Germinal center (tissue), 1 donor: ENCODE measurements at regions not wholly inside any gene's neighbourhood (a gene's known extent, or its start where the extent isn't known, plus 50 kb on each side); places are given as distances from the start of the nearest gene placed in this dataset.
A peak's percentile ranks its signal among the peaks of the same experiment; 100 is the strongest.

ENCODE experiments used
- DNase-seq: peaks from one replicate; pipeline ENCODE4 v3.0.0; 2012; ENCODE audit warnings: mixed read lengths, low spot score

DNA sequence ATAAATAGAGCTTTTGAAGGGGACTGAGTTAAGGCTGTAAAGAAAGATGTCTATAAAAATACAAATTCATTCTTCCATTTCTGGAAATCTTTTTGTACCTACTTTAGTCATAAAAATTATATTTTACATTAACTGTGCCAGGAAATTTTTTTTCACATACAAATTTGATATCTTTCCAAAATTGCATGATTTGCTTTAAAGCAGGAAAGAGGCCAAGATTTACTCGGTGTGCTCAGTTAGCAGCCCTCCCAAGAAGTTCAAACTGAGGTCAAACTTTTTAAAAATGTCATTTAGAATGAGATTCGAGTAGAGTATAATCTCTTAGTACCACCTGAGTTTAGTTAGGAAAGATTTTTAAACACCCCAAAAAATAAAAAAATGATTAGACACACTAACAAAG is 173.2 kb upstream of the GRIP1 start:
- no peak for DNase-seq

DNA sequence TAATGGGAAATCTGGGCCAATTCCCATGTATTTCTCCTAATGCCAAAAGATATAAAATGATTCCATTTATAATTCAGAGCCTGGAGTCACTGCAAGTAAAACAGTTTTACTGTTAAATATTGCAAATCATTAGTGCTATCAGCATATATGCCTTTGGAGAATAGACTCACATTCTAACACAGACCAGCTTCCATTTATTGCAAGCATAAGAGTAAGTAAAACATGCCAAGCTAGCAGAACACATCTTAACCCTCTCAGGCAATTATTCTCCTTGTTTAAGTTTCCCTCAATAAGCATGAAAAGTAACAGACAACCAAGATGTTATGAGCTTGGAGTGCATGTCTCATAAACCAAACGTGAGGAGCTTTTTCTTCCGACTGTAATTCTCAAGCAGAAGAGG is 173.9 kb upstream of the GRIP1 start:
- DNase-seq, result no peak

DNA sequence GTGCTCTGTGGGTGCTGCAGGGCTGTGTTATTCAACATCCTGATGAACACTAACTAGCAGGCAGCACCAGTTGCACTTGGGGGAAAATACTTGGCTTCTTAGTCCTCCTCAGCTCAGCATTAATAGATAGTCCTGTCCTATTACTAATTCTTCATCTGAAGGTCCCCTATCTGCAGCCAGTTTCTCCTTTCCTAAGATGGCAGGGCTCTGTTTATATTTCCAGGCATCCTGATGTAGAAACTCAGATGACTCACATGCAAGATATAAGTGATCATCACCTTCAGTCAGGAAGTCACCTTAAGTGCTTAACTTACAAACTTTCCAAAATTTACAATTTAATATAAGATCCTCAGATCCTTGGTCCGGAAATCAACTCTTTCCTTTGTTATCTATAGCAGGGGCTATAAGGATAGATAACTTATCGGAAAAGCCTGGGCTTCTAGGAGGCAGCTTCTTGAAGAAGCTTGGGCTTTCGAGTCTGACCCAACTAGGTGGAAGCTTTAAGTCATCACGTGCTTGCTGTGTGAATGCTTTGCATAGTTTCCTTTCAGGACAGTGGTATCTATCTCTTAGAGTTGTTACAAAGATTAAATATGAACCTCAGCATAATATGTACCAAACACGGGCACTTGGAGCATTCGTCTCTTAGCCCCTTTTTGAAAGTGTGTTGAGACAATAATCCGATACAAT is 181.0 kb upstream of the GRIP1 start:
- DNase-seq, result no peak

- DNase-seq, result peak; percentile 27
Observed at GRCh38 chr12:66860752-66861750, 182.2 kb upstream of the GRIP1 start.

DNA sequence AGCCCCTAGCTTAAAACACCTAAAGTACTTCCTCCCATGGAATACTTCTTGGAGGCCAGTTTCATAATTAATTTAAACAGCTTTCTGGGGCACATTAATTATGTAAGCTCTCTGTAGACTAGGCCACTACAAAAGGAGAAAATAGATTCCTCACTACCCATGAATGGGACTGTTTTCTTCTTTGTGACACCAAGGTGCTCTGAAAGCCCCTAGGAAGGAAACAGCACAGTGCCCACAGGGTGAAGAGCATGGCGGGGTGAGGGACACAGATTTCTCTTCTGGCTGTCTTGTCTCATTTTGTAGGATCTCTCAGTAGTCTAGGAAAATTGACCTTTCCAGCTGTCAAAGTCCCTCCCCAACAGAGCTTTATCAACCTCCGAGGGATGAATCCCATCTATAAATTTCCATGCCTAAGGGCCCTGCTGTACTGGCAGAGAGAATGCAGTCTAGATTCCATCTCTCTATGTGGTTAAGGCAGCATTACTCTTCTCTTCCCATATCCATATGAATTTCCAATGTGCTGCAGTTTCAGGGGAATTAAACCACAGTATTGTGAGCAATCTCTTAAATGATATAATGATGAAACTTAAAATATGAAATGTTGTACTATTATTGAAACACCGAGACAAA is 183.6 kb upstream of the GRIP1 start:
- no peak for DNase-seq

GRCh38 chr12:66863276-66863675 is 184.4 kb upstream of the GRIP1 start:
- no peak for DNase-seq

GRCh38 chr12:66877925-66878324 is 199.0 kb upstream of the GRIP1 start:
- no peak for DNase-seq

DNA sequence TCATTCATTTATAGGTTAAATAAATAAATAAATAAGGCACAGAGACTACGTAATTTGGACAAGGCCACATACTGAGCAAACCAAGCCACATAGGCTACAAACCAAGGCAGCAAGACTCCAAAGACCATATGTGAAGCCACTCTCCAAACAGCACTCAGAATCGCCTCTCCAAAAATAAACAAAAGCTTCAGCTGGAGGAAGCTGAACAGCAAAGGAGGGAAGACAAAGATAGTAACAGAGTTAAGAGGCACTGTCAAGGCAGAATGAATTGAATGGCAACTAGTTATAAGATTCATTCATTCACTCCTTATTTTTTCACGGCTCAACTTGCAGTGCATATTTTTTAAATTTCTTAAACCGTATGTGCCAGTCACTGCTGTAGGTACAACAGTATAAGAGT is 200.5 kb upstream of the GRIP1 start:
- DNase-seq, result no peak

- DNase-seq, result no peak
Observed at GRCh38 chr12:66881386-66881785, 202.5 kb upstream of the GRIP1 start.

GRCh38 chr12:66884091-66884490 is 205.2 kb upstream of the GRIP1 start:
- no peak for DNase-seq

GRCh38 chr12:66885115-66885875 is 206.4 kb upstream of the GRIP1 start:
- DNase-seq, result no peak

DNA sequence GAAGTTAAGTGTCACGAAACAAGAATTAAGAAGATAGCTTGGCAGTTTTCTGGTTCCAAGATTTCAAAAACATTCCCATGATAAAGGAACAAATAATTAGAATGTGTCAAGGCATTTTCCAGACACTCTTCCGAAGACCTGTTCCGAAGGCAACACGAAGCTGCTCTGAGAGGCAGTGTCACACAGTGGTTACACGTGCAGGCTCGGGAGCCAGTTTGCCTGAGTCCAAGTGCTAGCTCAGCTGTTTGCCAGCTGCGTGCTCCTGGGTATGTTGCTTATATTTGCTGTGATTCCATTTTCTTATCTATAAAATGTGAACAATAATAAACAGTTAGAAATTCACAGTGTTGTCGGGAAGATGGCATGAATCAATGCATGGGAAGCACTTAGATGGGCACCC is 217.9 kb upstream of the GRIP1 start:
- no peak for DNase-seq

DNA sequence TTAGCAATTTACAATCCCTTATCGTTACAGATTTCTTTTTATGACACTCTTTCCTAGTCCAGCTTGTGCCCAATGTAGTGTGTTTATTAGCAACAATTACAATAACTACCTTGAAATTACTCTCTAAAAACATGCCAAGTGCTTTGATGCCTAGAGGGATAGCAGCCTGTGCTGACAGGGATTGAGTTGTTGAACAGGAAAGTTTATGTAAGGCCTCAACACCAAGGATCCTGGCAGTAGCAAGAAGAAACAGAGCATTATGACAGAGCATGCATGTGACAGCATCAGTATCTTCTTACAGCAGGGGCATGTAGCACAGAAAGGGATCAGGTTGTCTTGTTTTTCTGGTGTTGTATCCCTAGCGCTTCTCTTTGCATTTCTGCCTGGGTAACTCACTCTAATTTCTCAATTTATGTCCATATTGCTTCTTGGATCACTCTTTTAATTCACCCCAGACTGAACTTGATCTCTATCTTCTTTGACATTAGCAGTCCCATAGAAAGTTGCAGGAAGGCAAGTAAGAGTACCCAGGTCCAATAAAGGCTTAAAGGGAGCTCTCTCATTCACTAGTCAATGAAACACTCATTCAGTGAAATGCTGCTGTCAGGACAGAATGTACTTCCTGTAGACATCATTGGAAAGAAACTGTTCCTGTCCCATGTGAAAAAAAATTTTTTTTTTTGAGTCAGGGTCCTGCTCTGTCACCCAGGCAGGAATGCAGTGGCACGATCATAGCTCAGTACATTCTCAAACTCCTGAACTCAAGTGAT is 220.0 kb upstream of the GRIP1 start:
- no peak for DNase-seq

GRCh38 chr12:66899588-66899987 is 220.7 kb upstream of the GRIP1 start:
- DNase-seq, result no peak

DNA sequence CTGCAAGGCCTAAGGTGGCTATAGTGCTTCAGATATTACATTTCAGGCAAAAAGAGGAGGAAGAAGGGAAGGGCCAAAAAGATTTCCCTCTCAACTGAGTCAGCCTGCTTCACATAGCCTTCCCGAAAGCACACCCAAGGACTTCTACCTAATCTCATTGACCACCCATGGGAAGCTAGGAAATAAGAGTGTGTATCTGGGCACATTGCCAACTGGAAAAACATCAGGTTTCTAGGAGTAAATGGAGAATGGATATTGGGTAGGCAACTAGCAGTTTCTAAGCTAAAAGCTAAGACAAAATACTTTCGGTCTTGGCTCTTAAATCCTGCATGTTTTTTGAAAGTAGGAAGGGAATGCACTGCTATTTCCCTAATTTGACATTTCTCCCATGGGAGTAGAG is 221.7 kb upstream of the GRIP1 start:
- no peak for DNase-seq

GRCh38 chr12:66901138-66901932 is 222.5 kb upstream of the GRIP1 start:
- peak; percentile 49 for DNase-seq

DNA sequence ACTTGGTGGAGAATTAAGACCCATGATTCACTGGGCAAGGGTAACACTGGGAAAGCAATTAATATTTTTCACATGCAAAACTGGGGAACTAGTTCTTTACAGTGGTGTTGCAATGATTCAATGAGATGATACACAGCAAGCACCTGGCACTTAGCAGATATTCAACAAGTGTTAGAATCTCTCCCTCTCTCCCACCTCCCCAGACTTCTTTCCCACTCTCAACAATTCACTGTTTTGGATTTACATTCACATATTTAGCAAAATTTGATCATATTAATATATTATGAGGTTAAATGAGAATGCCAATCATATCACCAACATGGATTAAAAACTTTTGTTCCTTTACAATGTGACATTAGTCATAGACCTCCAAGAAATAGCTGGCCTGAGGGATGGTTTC is 223.1 kb upstream of the GRIP1 start:
- DNase-seq, result no peak

DNA sequence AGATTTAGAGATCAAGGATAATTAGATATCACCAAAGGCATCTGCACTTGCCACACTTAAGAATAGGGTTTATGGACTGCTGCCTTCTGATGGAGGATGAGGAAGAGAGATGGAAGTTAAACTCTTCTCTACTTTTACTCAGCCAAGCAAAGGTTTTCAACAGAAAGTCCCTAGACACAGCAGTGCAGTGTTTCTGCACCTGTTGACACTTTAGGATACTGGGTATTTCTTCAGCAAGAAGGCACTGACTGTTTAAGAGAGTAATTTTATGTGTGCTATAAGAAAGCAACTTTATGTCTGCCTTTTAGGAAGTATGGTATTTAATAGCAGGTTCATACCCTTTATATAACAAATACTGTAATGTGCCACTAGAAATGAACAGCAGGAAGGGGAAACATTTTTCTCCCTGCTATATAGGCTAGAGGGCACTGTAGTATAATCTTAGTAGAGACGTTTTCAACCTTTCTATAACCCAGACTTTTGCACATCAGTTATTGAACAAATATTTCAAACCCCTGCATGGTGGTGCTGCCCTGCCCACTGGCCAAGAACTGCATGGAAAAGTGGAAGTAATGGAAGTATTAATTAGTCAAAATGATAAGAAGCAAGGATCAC is 225.0 kb upstream of the GRIP1 start:
- DNase-seq, result no peak

GRCh38 chr12:66905201-66905600 is 226.3 kb upstream of the GRIP1 start:
- no peak for DNase-seq

GRCh38 chr12:66910366-66910974 is 231.6 kb upstream of the GRIP1 start:
- DNase-seq, result no peak
